GM21717 (cell line): ENCODE measurements at regions not wholly inside any gene's neighbourhood (a gene's known extent, or its start where the extent isn't known, plus 50 kb on each side); places are given as distances from the start of the nearest gene placed in this dataset.

Experiments
- ATAC-seq: cut with Tn5 transposase; IDR thresholded peaks from one replicate; pipeline ENCODE4 v1.9.1; 2021; ENCODE audit warnings: mild to moderate bottlenecking, moderate library complexity; ENCODE audit not compliant: unreplicated experiment

DNA sequence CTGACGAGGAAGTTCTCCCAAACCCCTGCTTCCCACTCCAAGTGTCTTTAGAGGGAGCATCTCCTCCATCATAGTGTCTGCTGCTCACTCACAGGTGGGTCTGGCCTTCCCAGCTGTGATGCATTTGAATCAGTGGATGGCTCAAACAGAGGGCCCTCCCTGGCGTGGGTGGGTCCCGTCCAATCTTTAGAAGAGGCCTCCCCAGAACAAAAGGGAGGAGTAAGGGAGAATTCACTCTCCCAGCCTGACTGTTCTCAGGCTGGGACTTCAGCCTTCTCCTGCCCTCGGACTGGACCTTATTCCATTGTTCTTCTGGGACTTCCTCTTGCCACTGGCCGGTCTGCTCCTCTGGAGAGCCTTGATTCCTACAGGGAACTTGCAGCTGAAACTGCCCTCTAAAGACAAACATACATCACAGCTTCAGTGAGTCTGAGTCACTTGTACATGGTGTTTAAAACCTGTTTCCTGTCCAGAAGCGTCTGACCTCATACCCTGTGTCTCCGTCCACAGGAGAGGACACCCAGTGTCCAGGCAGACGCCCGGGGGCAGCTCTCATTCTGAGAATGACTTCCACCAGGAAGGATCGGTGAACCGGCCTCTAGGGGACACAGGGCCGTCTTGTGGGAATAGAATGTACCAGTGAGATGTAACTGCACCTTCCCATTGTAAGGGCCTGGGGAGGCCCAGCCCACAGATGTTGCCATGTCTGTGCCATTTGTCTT lies 234.7 kb downstream of the BRD1 start:
- ATAC-seq = no peak

DNA sequence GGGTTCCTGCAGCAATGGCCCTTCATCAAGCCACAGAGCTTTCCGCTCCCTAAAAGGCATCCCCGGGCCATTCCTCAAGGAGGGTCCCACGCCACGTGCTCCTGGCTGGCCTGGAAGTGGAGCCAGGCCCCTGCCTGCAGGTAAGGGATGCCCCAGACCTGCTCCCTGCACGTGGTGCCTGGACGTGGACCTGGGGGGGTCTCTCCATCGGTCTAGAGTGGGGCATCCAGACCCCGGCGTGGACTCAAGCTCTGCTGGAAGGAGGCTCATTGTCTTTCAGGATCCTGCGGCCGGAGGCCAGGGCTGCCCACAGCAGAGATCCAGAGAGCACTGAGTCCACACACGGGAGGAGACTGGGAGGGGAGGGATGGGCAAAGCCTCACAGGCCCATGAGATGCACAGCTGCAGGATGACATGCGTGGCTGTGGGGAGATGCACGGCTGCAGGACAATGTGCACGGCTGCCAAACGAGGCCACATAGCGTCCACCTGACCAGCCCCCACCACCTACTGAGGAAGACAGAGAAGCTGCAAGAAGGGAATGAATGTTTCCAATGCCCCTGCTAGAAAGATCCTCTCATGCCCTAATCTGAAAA lies 236.7 kb downstream of the BRD1 start:
- no peak for ATAC-seq

DNA sequence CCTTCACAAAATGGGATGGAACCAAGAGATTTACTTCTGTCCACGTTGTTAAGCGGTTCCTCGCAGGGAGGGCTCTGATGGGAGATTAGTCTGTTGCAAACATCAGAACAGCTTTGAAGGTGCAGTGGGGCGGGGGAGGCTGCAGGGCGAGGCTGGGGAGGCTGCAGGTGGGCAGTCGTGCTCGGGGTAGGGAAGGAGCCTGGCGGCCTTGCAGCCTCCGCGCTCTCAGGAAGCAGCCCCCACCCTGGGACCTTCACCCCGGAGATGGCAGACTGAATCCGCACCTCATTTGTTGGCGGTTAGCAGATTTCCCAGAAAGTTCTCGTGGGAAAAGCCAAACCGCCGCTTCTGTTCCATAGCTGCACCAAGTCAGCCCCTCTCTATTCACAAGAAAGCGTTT lies 237.3 kb downstream of the BRD1 start:
- no peak for ATAC-seq

DNA sequence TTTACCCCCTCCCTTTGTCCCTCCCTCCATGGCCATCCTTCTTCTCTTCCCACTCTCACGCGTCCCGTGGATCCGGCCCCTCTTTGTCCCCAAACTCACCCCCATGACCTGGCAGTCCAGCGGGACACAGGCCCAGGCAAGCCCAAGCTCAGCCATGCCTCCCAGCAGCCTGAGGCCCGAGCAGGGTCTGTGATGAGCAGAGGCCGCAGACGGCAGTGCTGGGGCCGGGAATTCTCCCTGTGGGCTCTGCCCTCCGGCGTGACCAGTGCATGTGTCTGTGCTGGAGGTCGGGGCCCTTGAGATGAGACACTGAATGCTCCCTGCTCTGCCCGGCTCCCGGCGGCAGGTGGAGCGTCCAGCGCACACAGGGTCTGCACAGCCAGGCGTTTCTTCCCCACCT lies 237.9 kb downstream of the BRD1 start:
- no peak for ATAC-seq

DNA sequence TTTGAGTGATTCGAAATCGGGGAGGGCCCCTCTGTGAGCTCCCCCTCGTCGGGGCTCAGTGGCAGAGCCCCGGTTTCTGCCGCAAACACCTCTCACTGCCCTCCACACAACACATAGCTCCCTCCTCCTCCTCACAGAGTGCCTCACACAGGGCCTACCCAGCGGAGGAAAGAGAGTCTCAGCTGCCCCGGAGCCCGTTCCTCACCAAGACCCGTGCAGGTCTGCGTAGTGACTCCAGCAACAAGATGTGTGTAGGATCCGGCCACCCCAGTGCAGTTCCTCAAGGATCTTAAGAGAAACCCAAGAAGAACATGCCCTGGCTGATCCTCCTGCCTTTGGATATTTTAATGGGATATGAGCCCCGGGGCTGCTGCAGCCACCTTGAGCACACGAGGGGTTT lies 238.4 kb downstream of the BRD1 start:
- ATAC-seq = no peak

DNA sequence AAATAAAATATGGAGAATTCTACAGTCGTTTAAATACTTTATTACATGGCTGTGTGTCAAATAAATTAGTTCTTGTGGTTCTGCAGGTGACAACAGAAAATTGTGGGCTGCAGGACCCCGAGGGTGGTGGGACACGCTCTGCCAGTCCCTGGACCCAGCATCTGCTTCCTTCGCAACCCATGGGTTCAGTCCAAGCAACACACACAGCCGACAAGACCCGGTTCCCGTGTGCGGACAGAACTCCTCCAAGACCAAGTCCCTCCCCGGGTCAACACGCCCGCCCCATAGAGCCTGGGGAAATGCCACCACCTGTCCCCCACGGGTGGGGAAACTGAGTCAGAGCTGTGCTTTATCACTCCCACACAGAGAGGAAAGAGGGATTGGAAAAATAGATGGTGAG lies 238.9 kb downstream of the BRD1 start:
- no peak for ATAC-seq

DNA sequence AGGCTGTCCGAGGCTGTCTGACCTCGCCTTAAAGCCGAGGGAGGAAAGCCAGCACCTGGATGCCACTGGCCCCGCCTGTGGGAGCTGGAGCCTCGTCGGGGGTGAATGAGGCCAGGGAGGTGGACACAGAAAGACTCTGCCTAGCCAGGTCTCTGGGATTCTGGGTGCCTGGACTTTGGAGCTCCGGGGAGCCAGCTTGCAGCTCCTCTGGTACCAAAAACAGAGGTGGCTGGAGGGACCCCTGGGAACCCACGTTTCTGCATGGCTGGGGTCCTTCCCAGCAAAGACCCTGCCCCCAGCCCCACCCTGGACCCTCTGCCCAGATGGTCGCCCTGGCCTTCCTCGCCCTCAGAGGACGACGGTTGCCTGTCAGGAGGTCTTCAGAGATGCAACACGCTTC lies 239.7 kb downstream of the BRD1 start:
- no peak for ATAC-seq

DNA sequence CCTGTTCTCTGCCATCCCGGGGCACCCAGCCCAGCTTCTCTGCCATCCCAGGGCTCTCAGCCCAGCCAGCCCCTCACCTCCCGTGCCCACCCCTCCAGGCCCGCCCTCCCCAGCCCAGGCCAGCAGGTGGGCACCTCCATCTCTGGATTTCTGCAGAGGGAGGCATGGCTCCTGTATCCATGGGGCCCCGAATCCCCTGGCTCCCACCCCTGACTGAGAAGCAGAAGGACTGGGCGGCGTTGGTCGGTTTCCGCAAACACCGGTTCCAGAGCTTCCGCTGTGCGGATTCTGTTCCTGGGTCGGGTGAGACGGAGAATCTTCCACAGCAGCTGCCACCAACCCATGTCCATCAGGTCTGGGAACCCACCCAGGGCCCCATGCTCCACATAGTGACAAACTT lies 240.3 kb downstream of the BRD1 start:
- ATAC-seq = no peak

DNA sequence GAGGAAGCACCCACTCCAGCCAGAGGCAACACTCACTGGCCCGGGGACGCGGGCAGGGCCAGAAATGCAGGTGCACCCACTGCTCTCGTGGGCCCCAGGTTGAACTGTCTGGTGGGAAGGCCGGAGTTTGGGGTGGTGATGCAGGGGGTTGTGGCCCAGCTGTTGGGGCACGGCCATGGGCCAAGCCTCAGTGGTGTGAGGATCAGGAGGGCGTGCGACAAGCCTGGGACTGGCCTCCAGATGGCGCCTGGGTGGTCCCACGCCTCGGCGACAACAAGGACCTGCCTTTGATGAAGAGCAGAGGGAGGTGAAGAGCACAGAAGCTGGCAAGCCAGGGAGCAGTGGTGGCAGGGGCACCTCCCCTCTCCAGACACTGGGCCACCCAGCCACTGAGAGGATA lies 240.8 kb downstream of the BRD1 start:
- ATAC-seq = no peak

DNA sequence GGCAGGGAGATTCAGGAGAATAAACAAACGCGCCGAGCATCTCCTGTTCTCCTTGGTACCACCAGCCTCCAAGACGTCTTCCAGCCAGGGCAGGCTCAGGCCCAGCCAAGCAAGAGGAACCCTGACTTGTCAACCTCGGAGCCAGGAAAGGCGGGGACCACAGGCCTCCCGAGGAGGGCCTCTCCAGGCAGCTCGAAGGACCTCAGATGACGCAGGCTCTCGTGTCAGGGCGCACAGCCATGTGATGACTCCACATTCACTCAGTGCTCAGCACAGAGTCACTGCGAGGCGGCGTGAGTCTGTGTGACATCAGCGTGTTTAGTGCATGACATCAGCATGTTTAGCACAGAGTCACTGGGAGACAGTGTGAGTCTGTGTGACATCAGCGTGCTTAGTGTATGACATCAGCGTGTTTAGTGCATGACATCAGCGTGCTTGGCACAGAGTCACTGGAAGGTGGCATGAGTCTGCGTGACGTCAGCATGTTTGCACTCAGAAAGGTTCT lies 241.4 kb downstream of the BRD1 start:
- ATAC-seq = no peak

DNA sequence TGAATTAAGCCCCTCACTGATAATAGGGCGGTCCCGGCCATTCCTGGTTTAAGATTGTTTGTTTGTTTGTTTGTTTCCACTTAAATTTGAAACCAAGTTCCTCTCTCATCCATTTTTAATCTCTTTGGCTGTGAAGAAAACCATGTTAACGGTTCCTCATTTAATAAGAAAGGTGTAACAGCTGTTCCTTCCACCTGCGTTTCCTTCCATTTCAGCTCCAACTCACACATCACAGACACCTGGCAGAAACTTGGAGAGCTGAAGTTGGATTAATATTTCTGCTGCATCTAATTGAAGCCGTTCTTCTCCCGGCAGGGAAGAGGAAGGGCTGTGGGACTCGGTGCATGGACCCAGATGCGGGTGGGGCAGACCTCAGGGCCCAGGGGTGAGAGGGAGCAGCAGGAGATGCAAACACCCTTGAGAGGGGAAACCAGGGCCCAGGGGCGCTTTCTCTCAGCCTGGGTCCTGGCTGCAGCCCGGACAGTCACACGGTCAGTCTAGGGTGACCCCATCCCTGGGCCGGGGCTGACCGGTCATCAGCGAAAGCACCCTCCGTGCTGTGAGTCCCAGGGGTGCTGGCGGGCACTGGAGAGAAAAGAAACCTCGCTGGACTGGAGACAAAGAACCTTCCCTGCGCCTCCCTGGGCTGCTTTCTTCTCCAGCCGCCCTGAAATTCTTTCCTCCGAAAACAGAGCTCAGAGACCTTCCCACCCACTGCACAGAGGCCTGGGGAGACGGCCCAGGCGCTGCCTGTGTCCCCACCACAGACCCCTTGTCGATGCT lies 242.0 kb downstream of the BRD1 start:
- no peak for ATAC-seq

DNA sequence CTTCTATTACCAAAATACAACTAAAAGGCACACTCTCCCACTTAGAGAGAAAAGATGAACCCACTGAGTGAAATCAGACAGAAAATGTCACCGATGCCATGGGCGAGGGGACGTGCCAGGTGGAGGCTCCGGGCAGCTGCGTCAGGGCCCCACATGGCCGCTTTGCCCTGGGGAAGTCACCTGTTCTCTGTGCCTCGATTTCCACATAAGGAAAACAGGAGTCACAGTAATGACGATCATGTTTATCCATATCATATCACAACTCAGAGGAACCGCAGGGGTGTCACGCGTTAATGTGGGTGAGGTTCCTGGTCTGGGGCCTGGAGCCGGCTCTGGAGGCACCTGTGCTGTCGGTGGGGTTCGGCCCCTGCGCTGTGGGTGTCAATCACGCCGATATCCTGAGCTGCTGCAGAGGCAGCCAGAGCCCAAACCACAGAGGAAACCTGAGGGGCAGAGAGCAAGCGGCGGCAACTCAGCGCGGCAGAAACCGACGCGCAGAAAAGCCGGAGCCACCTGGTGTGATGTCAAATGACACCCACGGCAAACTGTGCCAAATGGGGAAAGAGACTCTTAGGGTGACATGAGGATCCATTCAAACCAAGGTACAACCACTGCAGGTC lies 243.7 kb downstream of the BRD1 start:
- no peak for ATAC-seq

DNA sequence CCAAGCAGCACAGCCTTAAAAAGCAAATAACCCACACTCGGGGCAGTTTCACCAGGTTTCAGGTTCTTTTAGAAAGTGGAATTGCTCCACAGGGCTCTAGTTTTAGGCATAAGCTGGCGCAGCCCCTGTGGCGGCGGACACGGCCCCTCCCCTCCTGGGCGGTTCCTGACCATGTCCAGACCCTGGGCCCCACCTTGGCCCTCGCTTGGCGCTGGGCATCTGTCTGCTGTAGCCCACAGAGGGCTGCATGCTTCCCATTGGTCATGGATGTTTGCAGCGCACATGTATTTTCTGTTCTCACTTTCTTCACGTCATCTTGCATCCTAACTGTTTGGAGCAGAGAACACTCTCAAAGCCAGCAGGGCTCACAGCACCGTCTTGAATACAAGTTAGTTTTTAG lies 244.3 kb downstream of the BRD1 start:
- ATAC-seq = no peak

DNA sequence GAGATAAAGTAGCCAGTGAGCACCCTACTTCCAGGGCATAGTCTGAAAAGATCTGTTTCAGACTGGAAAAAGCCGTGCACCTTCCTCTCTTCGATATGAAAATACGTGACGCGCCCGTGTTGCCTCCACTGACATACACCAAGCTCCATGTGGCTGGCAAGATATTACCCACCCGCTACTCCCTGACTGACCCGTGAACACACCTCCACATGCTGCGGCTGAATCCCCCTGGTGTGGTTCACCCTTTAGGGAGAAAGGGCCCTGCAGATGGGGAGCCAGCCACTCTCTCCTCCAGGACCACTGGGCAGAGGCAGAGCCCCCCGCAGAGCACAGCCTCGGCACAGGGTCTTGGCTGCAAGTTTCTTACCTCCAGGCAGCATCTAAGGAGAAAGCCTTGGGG lies 245.0 kb downstream of the BRD1 start:
- ATAC-seq = no peak

DNA sequence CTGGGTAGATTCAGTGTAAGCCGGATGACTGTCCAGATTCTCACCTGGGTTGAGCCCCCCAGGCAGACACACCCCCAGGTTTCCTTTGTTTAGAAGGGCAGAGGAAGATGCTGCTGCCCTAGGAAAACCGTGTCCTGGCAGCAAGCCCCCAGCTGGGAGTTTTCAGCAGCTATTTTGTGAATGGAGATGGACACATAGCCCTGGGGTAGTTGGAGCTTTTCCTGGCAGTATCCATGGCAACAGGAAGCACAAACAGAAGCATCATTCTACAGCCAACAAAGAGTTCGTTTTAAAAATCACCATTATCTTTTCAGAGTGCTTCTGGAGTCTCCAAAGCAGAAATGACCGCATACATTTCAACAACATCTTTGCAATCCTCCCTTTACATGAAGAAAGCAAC lies 245.5 kb downstream of the BRD1 start:
- no peak for ATAC-seq

DNA sequence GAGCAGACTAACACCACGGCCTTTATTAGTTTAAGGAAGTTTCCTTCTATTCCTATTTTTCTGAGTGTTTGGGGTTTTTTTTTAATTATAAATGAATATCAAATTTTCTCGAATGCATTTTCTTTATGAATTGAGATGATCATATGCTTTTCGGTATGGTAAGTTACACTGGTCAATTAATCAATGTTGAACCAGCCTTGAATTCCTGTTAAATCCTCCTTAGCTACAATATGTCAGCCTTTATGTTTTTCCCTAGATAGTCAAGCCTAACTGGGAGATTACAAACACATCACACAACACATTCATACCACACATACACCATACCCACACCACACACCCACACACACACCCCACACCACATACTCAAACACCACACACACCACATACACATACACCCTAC lies 247.6 kb downstream of the BRD1 start:
- ATAC-seq = no peak

DNA sequence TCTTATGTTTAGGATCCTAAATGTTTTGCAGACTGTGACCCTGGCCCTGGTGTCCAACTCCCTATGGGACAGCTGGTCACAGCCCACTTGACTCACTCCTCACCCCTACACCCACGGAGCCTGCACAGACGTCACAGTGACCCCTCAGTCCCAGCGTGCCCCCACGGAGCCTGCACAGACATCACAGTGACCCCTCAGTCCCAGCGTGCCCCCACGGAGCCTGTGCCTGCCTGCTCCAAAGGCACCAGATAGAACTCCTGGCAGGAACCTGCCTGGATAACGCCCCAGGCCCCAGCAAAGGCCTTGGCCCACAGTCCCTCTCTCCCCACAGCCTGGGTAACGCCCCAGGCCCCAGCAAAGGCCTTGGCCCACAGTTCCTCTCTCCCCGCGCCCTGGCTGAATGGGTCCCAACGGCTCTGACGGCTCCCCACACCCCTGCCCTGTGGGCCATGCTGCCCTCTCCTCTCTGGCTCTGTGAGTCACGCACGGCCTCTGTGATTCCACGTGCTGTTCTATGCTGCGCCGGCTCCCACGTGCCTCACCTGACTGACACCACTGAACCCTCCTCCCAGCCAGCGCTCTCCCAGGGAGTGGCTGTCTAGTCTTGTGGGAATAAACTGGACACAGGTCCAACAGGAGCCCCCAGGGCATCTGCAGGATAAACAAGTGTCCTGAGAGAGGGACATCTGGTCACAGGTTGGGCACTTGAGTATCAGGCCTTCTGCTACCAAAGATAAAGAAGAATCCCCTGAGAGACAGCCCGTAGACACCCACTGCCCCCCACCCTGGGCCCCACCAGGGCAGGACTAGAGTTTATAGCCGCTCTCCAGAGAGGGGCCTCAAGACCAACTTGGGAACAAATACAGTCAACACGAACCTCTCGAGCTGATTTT lies 250.3 kb downstream of the BRD1 start:
- ATAC-seq = no peak

DNA sequence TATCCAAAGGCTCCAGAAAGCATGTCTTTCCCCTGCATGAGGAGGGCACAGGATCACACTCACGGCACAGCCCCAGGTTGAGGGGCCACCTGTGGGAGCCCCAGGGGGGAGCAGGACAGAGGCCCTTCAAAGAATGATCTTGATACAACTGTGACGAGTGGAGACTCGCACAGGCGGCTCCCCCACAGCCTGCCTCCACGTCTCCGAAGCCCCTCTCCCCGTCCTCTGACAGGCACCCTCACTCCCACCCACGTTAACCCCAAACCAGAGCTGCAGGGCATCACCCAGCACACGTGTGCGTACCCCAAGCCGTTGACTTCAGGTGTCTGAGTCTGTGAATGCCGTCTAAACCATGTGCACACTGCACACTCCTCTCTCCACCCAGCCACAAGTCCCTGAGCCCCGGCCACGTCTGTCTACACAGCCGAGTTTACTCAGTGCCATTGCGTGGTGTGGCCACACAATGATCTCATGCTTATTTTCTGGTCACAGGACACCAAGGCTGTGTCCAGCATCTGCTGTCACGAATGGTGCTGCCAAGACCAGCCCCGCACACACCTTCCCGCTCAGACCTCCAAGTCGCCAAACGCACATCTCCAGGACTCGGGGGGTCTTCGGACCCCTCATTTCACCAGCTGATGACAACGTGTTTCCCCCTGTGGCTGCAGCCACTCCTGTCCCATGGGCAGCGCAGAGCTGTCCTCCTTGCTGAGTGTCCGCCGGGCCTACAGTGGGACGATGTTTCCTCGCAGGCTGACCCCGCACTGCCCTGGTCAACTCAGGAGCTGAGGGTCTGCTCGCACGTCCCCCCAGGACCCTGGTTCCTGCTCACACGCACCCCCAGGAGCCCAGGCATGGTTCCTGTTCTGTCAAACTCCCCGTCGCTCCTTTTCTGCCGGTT lies 251.2 kb downstream of the BRD1 start:
- no peak for ATAC-seq

DNA sequence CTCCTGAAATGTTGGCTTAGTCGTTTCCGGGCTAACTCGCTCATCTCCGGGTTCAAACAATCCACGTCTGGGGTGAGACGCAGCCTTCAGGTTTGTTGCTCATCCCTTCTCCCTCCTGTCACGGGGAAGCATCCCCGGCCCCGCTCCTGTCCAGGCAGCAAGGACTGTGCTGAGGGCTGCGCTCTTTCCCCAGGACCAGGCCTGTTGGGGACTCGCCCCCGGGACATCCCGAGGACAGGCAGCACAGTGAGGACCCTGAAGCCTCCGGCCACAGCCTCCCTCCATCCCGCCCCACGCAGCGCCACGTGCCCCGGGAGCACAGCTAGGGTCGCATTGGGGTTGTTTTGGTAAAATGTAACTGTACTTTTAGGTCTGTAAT lies 252.0 kb downstream of the BRD1 start:
- ATAC-seq = no peak
